Gastrocnemius medialis (tissue), 4 donors: ENCODE measurements at regions not wholly inside any gene's neighbourhood (a gene's known extent, or its start where the extent isn't known, plus 50 kb on each side); places are given as distances from the start of the nearest gene placed in this dataset.
A peak's percentile ranks its signal among the peaks of the same experiment; 100 is the strongest.

Experiments used
- ATAC-seq, 2 donors: fragments of 150-250 bp; one replicate each; pipeline ENCODE4 v1.9.1; 2016
- DNase-seq, 2 donors: peaks; one replicate each; pipeline ENCODE4 v3.0.0-alpha.2; 2019
- H3K27ac ChIP-seq, 4 donors: fragments of 200-600 bp; sonication (generic); 1 replicate in 1 of 4; 2 replicates in 3 of 4; pipeline ENCODE4 v1.5.1; 2016 to 2018; ENCODE audit warnings: mild to moderate bottlenecking in 2 of 4, moderate library complexity in 1 of 4
- H3K27me3 ChIP-seq, 3 donors: fragments of 200-600 bp; sonication (generic) in 2 of 3; 1 replicate in 1 of 3; 2 replicates in 2 of 3; pipeline versions ENCODE4 v1.5.1 to v1.6.0; 2016 to 2019; ENCODE audit warnings: mild to moderate bottlenecking in 1 of 3, moderate library complexity in 1 of 3
- H3K36me3 ChIP-seq, 2 donors: fragments of 200-600 bp; sonication (generic) in 1 of 2; one replicate each; pipeline ENCODE4 v1.5.1; 2017 to 2018
- H3K4me1 ChIP-seq, 2 donors: fragments of 200-600 bp; sonication (generic) in 1 of 2; one replicate each; pipeline ENCODE4 v1.5.1; 2016 to 2017; ENCODE audit warnings: mild to moderate bottlenecking in 2 of 2
- H3K4me3 ChIP-seq, 4 donors: fragments of 200-600 bp; sonication (generic) in 3 of 4; 1 replicate in 1 of 4; 2 replicates in 3 of 4; pipeline ENCODE4 v1.5.1; 2016 to 2019; ENCODE audit warnings: mild to moderate bottlenecking in 2 of 4
- H3K9me3 ChIP-seq, 3 donors: fragments of 200-600 bp; sonication (generic) in 2 of 3; 1 replicate in 1 of 3; 2 replicates in 2 of 3; pipeline ENCODE4 v1.5.1; 2016 to 2019
- CTCF ChIP-seq, 5 experiments: fragments of 450-650 bp in 3 of 5; fragments of 200-600 bp in 2 of 5; sonication (generic) in 2 of 5; IDR thresholded peaks in 4 of 5; conservative IDR thresholded peaks in 1 of 5; 1 replicate in 4 of 5; 2 replicates in 1 of 5; pipeline ENCODE4 v1.5.1; 2016 to 2019; ENCODE audit warnings: antibody characterized with exemption in 5 of 5, mild to moderate bottlenecking in 3 of 5, moderate library complexity in 3 of 5
- POLR2A ChIP-seq, 2 donors: fragments of 450-650 bp; IDR thresholded peaks; one replicate each; pipeline ENCODE4 v1.6.1; 2017; ENCODE audit warnings: antibody characterized with exemption in 2 of 2, mild to moderate bottlenecking in 2 of 2, moderate library complexity in 2 of 2
- in situ Hi-C, 4 donors: fragments of 200-750 bp; cut with MboI; loops; one replicate each; pipeline versions ENCODE4 v1.15.0 to v1.8.0; 2017; ENCODE audit warnings: low sequenced_read_pairs in 4 of 4
- intact Hi-C: fragments of 100-400 bp; cut with DNase I; formaldehyde crosslinking; loops from one replicate; pipeline ENCODE4 v1.15.1; 2023; ENCODE audit warnings: low total_unique reads

- in situ Hi-C loops = no loop called here
- intact Hi-C loops = no loop called here
- Histone ChIP-seq H3K27ac (no peak overlapping the region), H3K9me3 (no peaks in the 10 kb centered on the region), H3K4me1 (peaks cover 31 to 34% of the 10 kb centered on the region in 2 donors), H3K4me3 (no peak overlapping the region), H3K27me3 (no peaks in the 10 kb centered on the region), H3K36me3 (no peaks in the 10 kb centered on the region)
- ATAC-seq (no peak), DNase-seq (no peak)
- TF ChIP-seq POLR2A (IDR thresholded peaks at IDR 0.05) (no peak), CTCF (IDR thresholded peaks at IDR 0.05 in 4 of 5, conservative IDR thresholded peaks at IDR 0.05 in 1 of 5) (no peak)
These were observed 221.8 kb downstream of the ICE1 start for GRCh38 chr5:5644249-5644648.

DNA sequence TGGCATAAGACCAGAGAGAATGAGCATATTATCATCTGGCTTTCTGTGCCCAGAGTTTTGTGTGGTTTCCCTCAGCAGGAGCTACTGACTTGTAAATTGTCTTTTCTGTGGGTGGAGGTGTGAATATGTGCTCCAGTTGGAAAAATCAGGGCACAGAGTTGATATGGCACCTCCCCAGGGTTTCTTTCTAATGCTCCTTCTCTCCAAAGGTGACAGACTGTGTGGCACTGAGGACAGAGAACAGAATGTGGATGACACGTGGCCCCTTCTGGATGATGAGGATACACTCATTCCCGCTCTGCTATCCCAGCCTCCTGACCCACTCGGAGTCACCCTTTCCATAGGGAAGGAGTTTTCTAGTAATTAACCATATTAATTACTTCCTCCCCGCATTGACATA lies 221.0 kb downstream of the ICE1 start:
- Histone ChIP-seq H3K27me3 (no peaks in the 10 kb centered on the region), H3K27ac (no peak overlapping the region), H3K4me1 (peaks cover 34 to 39% of the 10 kb centered on the region in 2 donors), H3K36me3 (no peaks in the 10 kb centered on the region), H3K4me3 (no peak overlapping the region), H3K9me3 (no peaks in the 10 kb centered on the region)
- DNase-seq (no peak), ATAC-seq (no peak)
- in situ Hi-C loops = no loop called here
- intact Hi-C loops = no loop called here
- TF ChIP-seq POLR2A (IDR thresholded peaks at IDR 0.05) (no peak), CTCF (IDR thresholded peaks at IDR 0.05 in 4 of 5, conservative IDR thresholded peaks at IDR 0.05 in 1 of 5) (no peak)

DNA sequence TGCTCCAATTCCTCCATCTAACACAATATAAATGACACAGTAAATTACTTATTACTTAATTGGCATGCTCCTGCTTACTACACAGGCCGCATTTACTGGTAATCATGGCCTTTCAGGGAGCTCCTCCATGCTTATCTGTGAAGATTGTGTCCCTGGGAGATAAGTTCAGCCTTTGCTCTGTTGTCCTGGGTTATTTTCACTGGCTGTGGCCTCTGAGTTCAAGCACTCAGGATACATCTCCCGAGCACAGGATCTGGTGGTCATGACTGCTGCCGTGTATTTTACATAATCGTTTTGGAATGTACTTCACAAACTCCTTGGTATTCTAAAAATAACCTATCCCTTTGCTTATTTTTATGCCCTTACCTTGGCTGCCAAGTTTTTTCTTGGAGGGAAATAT lies 215.7 kb downstream of the ICE1 start:
- Histone ChIP-seq H3K4me1 (peaks cover 29 to 30% of the 10 kb centered on the region in 2 donors), H3K36me3 (no peaks in the 10 kb centered on the region), H3K4me3 (no peak overlapping the region), H3K27ac (peak overlapping the region; percentile 36 to 74 (median 73)), H3K9me3 (no peaks in the 10 kb centered on the region), H3K27me3 (no peaks in the 10 kb centered on the region)
- ATAC-seq = peak; percentile 77 to 90
- TF ChIP-seq CTCF (IDR thresholded peaks at IDR 0.05 in 4 of 5, conservative IDR thresholded peaks at IDR 0.05 in 1 of 5) = no peak
- TF ChIP-seq POLR2A (IDR thresholded peaks at IDR 0.05) = no peak
- intact Hi-C loops (no loop called here), in situ Hi-C loops (no loop called here)
- DNase-seq = peak; percentile 16 to 21

DNA sequence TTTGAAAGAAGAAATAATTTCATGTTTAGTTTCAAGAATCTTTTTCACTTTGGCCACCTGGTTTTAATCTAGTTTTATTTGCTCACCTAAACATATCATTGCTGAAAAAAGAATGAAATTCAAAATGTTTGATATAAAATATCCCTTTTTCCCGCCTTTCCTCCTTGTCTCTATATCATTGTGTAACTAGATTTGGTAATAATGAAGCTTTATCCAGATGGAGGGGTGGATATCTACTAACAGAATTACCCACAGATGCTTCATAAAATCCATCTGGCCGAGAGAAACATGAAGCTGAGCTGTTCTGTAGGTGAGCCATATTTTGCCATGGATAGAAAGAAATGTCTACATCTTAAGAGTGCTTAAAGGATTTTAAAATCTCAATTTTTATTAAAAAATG lies 214.7 kb downstream of the ICE1 start:
- DNase-seq (no peak), ATAC-seq (no peak)
- TF ChIP-seq CTCF (IDR thresholded peaks at IDR 0.05 in 4 of 5, conservative IDR thresholded peaks at IDR 0.05 in 1 of 5) = no peak
- no peak for TF ChIP-seq POLR2A (IDR thresholded peaks at IDR 0.05)
- intact Hi-C loops (no loop called here), in situ Hi-C loops (no loop called here)
- Histone ChIP-seq H3K9me3 (no peaks in the 10 kb centered on the region), H3K27me3 (no peaks in the 10 kb centered on the region), H3K27ac (peak overlapping the region in 1 of 4 donors; percentile 73), H3K36me3 (no peaks in the 10 kb centered on the region), H3K4me3 (no peak overlapping the region), H3K4me1 (peaks cover 24 to 25% of the 10 kb centered on the region in 2 donors)

GRCh38 chr5:5634817-5635216 lies 212.3 kb downstream of the ICE1 start:
- in situ Hi-C loops = no loop called here
- H3K27ac ChIP-seq = no peak overlapping the region
- no peak for ATAC-seq

More at GRCh38 chr5:5634817-5635216, 212.3 kb downstream of the ICE1 start:
- H3K4me3 ChIP-seq = no peak overlapping the region
- TF ChIP-seq POLR2A (IDR thresholded peaks at IDR 0.05) = no peak
- TF ChIP-seq CTCF (IDR thresholded peaks at IDR 0.05 in 4 of 5, conservative IDR thresholded peaks at IDR 0.05 in 1 of 5) = no peak
- no peaks in the 10 kb centered on the region for H3K9me3 ChIP-seq
- intact Hi-C loops = no loop called here
- H3K27me3 ChIP-seq = no peaks in the 10 kb centered on the region
- H3K36me3 ChIP-seq = no peaks in the 10 kb centered on the region
- H3K4me1 ChIP-seq = peaks cover 15 to 19% of the 10 kb centered on the region in 2 donors
- no peak for DNase-seq
